GM12891 (cell line): ENCODE measurements at regions not wholly inside any gene's neighbourhood (a gene's known extent, or its start where the extent isn't known, plus 50 kb on each side); places are given as distances from the start of the nearest gene placed in this dataset.

Experiments
- POLR2A ChIP-seq: IDR thresholded peaks from 2 replicates; pipeline ENCODE4 v1.6.1; 2011; ENCODE audit warnings: low read depth, low read length, control low read depth
- POLR2AphosphoS5 ChIP-seq: IDR thresholded peaks from 2 replicates; pipeline ENCODE4 v1.6.1; 2011; ENCODE audit warnings: low read depth, low read length, control low read depth
- SPI1 ChIP-seq: IDR thresholded peaks from 2 replicates; pipeline ENCODE4 v1.6.1; 2011; ENCODE audit warnings: low read depth, low read length, control low read depth
- TAF1 ChIP-seq: IDR thresholded peaks from 2 replicates; pipeline ENCODE4 v1.6.1; 2011; ENCODE audit warnings: low read depth, low read length, control low read depth

GRCh38 chr1:109822749-109823542, 59.2 kb upstream of the EPS8L3 start:
- TF ChIP-seq POLR2A (no peak), POLR2AphosphoS5 (no peak), SPI1 (no peak), TAF1 (no peak)
